ENCODE measurements at regions not wholly inside any gene's neighbourhood (a gene's known extent, or its start where the extent isn't known, plus 50 kb on each side); places are given as distances from the start of the nearest gene placed in this dataset.

- H3K27me3 ChIP-seq = no peaks in the 10 kb centered on the region
- DNase-seq = no peak
- WGBS, 2 donors = 8 to 23% methylated on average over 4 of the region's 4 CpGs
These were observed 460.7 kb upstream of the MEF2C start for GRCh38 chr5:89343666-89344065.

GRCh38 chr5:89342106-89342876, 459.3 kb upstream of the MEF2C start:
- no peak for DNase-seq
- H3K4me1 ChIP-seq = no peaks in the 10 kb centered on the region
- H3K36me3 ChIP-seq = no peaks in the 10 kb centered on the region
- H3K4me3 ChIP-seq = no peak overlapping the region
- no peaks in the 10 kb centered on the region for H3K9me3 ChIP-seq
- intact Hi-C loops (cut with DNase I) = no loop called here
- TF ChIP-seq EP300 (IDR thresholded peaks at IDR 0.05) = no peak
- TF ChIP-seq POLR2A (IDR thresholded peaks at IDR 0.05) = no peak
- no peak for TF ChIP-seq CTCF (IDR thresholded peaks at IDR 0.05)
- no peak for TF ChIP-seq POLR2AphosphoS5 (IDR thresholded peaks at IDR 0.05)
- 61 to 62% methylated on average over 2 of the region's 2 CpGs for WGBS, 2 donors
- H3K27ac ChIP-seq = no peak overlapping the region
- no peaks in the 10 kb centered on the region for H3K27me3 ChIP-seq

More at GRCh38 chr5:89343666-89344065, 460.7 kb upstream of the MEF2C start:
- Histone ChIP-seq H3K4me1 (no peaks in the 10 kb centered on the region), H3K9me3 (no peaks in the 10 kb centered on the region), H3K36me3 (no peaks in the 10 kb centered on the region), H3K4me3 (no peak overlapping the region), H3K27ac (no peak overlapping the region)
- TF ChIP-seq EP300 (IDR thresholded peaks at IDR 0.05) (no peak), CTCF (IDR thresholded peaks at IDR 0.05) (no peak), POLR2A (IDR thresholded peaks at IDR 0.05) (no peak), POLR2AphosphoS5 (IDR thresholded peaks at IDR 0.05) (no peak)
- intact Hi-C loops (cut with DNase I) = no loop called here

GRCh38 chr5:89338935-89339334, 456.0 kb upstream of the MEF2C start:
- intact Hi-C loops (cut with DNase I) = no loop called here
- TF ChIP-seq CTCF (IDR thresholded peaks at IDR 0.05) = no peak
- no peak for TF ChIP-seq POLR2AphosphoS5 (IDR thresholded peaks at IDR 0.05)
- TF ChIP-seq POLR2A (IDR thresholded peaks at IDR 0.05) = no peak
- TF ChIP-seq EP300 (IDR thresholded peaks at IDR 0.05) = no peak
- no peaks in the 10 kb centered on the region for H3K36me3 ChIP-seq

GRCh38 chr5:89336111-89336510, 453.1 kb upstream of the MEF2C start:
- Histone ChIP-seq H3K27ac (no peak overlapping the region), H3K4me1 (no peaks in the 10 kb centered on the region), H3K9me3 (no peaks in the 10 kb centered on the region), H3K4me3 (no peak overlapping the region), H3K36me3 (no peaks in the 10 kb centered on the region), H3K27me3 (no peaks in the 10 kb centered on the region)
- no peak for DNase-seq
- intact Hi-C loops (cut with DNase I) = no loop called here
- 97 to 99% methylated on average over 2 of the region's 2 CpGs for WGBS, 2 donors
- no peak for TF ChIP-seq POLR2A (IDR thresholded peaks at IDR 0.05)
- no peak for TF ChIP-seq EP300 (IDR thresholded peaks at IDR 0.05)
- TF ChIP-seq CTCF (IDR thresholded peaks at IDR 0.05) = no peak
- TF ChIP-seq POLR2AphosphoS5 (IDR thresholded peaks at IDR 0.05) = no peak

More at GRCh38 chr5:89338935-89339334, 456.0 kb upstream of the MEF2C start:
- DNase-seq = no peak
- 83 to 87% methylated on average over 2 of the region's 2 CpGs for WGBS, 2 donors
- H3K4me3 ChIP-seq = no peak overlapping the region
- H3K4me1 ChIP-seq = no peaks in the 10 kb centered on the region
- no peak overlapping the region for H3K27ac ChIP-seq
- H3K9me3 ChIP-seq = no peaks in the 10 kb centered on the region
- H3K27me3 ChIP-seq = no peaks in the 10 kb centered on the region

GRCh38 chr5:89330140-89330539, 447.2 kb upstream of the MEF2C start:
- TF ChIP-seq POLR2AphosphoS5 (IDR thresholded peaks at IDR 0.05) (no peak), POLR2A (IDR thresholded peaks at IDR 0.05) (no peak), CTCF (IDR thresholded peaks at IDR 0.05) (no peak), EP300 (IDR thresholded peaks at IDR 0.05) (no peak)

More at GRCh38 chr5:89330140-89330539, 447.2 kb upstream of the MEF2C start:
- no peak for DNase-seq
- intact Hi-C loops (cut with DNase I) = no loop called here
- no peaks in the 10 kb centered on the region for H3K9me3 ChIP-seq
- H3K4me1 ChIP-seq = no peaks in the 10 kb centered on the region
- H3K4me3 ChIP-seq = no peak overlapping the region
- no peak overlapping the region for H3K27ac ChIP-seq
- no peaks in the 10 kb centered on the region for H3K27me3 ChIP-seq
- H3K36me3 ChIP-seq = no peaks in the 10 kb centered on the region
